ENCODE measurements at regions not wholly inside any gene's neighbourhood (a gene's known extent, or its start where the extent isn't known, plus 50 kb on each side); places are given as distances from the start of the nearest gene placed in this dataset.

GRCh38 chr5:126108470-126108869, 314.7 kb upstream of the GRAMD2B start:
- TF ChIP-seq YY1 (IDR thresholded peaks at IDR 0.05; ENCODE audit: insufficient read depth, insufficient read length), result no peak
- no peak for TF ChIP-seq ZNF274 (IDR thresholded peaks at IDR 0.05; ENCODE audit: low read depth, low read length)
